AML-193 (cell line): ENCODE measurements at regions not wholly inside any gene's neighbourhood (a gene's known extent, or its start where the extent isn't known, plus 50 kb on each side); places are given as distances from the start of the nearest gene placed in this dataset.

Experiments
- DNase-seq, 2 experiments: peaks; one replicate each; lab custom pipeline; 2025; lab: John Stamatoyannopoulos, UW

- no peak for DNase-seq
These were observed 181.1 kb downstream of the SEC14L1 start for GRCh38 chr17:77321649-77322513.

- DNase-seq, result no peak
These were observed 182.0 kb downstream of the SEC14L1 start for GRCh38 chr17:77322514-77323412.

GRCh38 chr17:77323413-77324171 lies 182.8 kb downstream of the SEC14L1 start:
- DNase-seq, result no peak

- no peak for DNase-seq
These were observed 183.5 kb downstream of the SEC14L1 start for GRCh38 chr17:77324227-77324626.

GRCh38 chr17:77325577-77326075 lies 184.9 kb downstream of the SEC14L1 start:
- DNase-seq, result no peak

- DNase-seq, result no peak
These were observed 185.4 kb downstream of the SEC14L1 start for GRCh38 chr17:77326076-77326591.

- no peak for DNase-seq
These were observed 185.9 kb downstream of the SEC14L1 start for GRCh38 chr17:77326636-77327035.

GRCh38 chr17:77327181-77327565 lies 186.4 kb downstream of the SEC14L1 start:
- no peak for DNase-seq

GRCh38 chr17:77327566-77328464 lies 187.0 kb downstream of the SEC14L1 start:
- DNase-seq, result no peak

- no peak for DNase-seq
These were observed 188.3 kb downstream of the SEC14L1 start for GRCh38 chr17:77328823-77329740.

- no peak for DNase-seq
These were observed 189.2 kb downstream of the SEC14L1 start for GRCh38 chr17:77329741-77330531.

- no peak for DNase-seq
These were observed 189.9 kb downstream of the SEC14L1 start for GRCh38 chr17:77330602-77331081.

- peak; percentile 95 to 97 for DNase-seq
These were observed 190.6 kb downstream of the SEC14L1 start for GRCh38 chr17:77331301-77331864.

GRCh38 chr17:77332034-77332971 lies 191.5 kb downstream of the SEC14L1 start:
- DNase-seq, result no peak

GRCh38 chr17:77332981-77333685 lies 192.4 kb downstream of the SEC14L1 start:
- DNase-seq, result no peak

- DNase-seq, result no peak
These were observed 196.4 kb downstream of the SEC14L1 start for GRCh38 chr17:77337150-77337549.
